Esophagus (tissue), 2 donors: ENCODE measurements at regions not wholly inside any gene's neighbourhood (a gene's known extent, or its start where the extent isn't known, plus 50 kb on each side); places are given as distances from the start of the nearest gene placed in this dataset.

ENCODE experiments used
- H3K27ac ChIP-seq, 2 donors: one replicate each; pipeline ENCODE4 v1.5.1; 2013; ENCODE audit warnings: low read depth in 2 of 2, mild to moderate bottlenecking in 2 of 2, inconsistent platforms in 1 of 2, low read length in 1 of 2, moderate library complexity in 1 of 2
- H3K27me3 ChIP-seq, 2 donors: one replicate each; pipeline ENCODE4 v1.6.1; 2013; ENCODE audit warnings: low read length in 2 of 2, control low read depth in 1 of 2, mild to moderate bottlenecking in 1 of 2; ENCODE audit not compliant: insufficient read depth in 2 of 2, control insufficient read depth in 1 of 2
- H3K36me3 ChIP-seq, 2 donors: one replicate each; pipeline ENCODE4 v1.6.1; 2013; ENCODE audit warnings: low read length in 1 of 2; ENCODE audit not compliant: control insufficient read depth in 2 of 2, insufficient read depth in 2 of 2
- H3K4me1 ChIP-seq, 2 donors: one replicate each; pipeline ENCODE4 v1.6.1; 2013; ENCODE audit warnings: low read length in 1 of 2; ENCODE audit not compliant: control insufficient read depth in 2 of 2, insufficient read depth in 2 of 2
- H3K4me3 ChIP-seq, 2 donors: one replicate each; pipeline ENCODE4 v1.5.1; 2013; ENCODE audit warnings: low read length in 2 of 2, mild to moderate bottlenecking in 2 of 2, low read depth in 1 of 2, moderate library complexity in 1 of 2
- H3K9me3 ChIP-seq, 2 donors: one replicate each; pipeline ENCODE4 v1.6.1; 2013; ENCODE audit warnings: mild to moderate bottlenecking in 2 of 2, low read depth in 1 of 2, low read length in 1 of 2, moderate library complexity in 1 of 2; ENCODE audit not compliant: control insufficient read depth in 2 of 2, insufficient read depth in 1 of 2
- WGBS, 2 donors: extraction: QIAGEN DNeasy Blood & Tissue Kit; methylation state at CpG; one replicate each; pipeline ENCODE4 v1.1.7; 2013; 5-methylcytosine and 5-hydroxymethylcytosine counted together
- donor health status: healthy with polysubstance abuse.
- donor health status: Bipolar disorder and iron deficiency.

GRCh38 chr16:65418435-65418834 lies 296.6 kb upstream of the CDH11 start:
- H3K27me3 ChIP-seq, result no peaks in the 10 kb centered on the region
- H3K36me3 ChIP-seq, result no peaks in the 10 kb centered on the region
- H3K9me3 ChIP-seq, result peaks cover 3 to 6% of the 10 kb centered on the region in 2 donors
- 85 to 86% methylated on average over 6 of the region's 6 CpGs for WGBS, 2 donors
- H3K4me1 ChIP-seq, result no peaks in the 10 kb centered on the region
- H3K4me3 ChIP-seq, result no peak overlapping the region
- no peak overlapping the region for H3K27ac ChIP-seq

DNA sequence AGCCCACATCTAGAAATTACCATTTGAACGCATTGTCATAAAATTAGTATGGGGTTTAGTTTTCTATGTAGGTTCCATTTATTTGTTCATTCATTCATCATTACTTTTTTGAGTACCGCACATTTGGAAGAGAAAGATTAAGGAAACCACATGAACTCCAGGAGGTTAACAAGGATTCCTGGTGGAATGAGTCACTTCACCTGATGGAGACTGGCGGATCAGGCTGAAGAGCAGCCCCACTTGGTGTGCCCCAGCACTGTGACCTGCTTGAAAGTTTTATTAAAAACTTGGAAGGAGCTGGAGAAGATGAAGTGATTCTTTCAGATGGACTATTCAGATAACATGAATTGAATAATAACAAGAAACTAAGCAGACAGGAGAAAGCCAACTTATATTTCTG lies 293.6 kb upstream of the CDH11 start:
- H3K9me3 ChIP-seq, result peaks cover 3 to 6% of the 10 kb centered on the region in 2 donors
- no peaks in the 10 kb centered on the region for H3K4me1 ChIP-seq
- H3K27ac ChIP-seq, result no peak overlapping the region
- no peak overlapping the region for H3K4me3 ChIP-seq
- 81 to 94% methylated on average over 3 of the region's 3 CpGs for WGBS, 2 donors
- H3K36me3 ChIP-seq, result no peaks in the 10 kb centered on the region
- no peaks in the 10 kb centered on the region for H3K27me3 ChIP-seq

- Histone ChIP-seq H3K4me1 (no peaks in the 10 kb centered on the region), H3K27ac (no peak overlapping the region), H3K9me3 (peaks cover 0 to 4% of the 10 kb centered on the region in 2 donors), H3K4me3 (no peak overlapping the region), H3K36me3 (no peaks in the 10 kb centered on the region), H3K27me3 (no peaks in the 10 kb centered on the region)
- 71 to 77% methylated on average over 7 of the region's 7 CpGs for WGBS, 2 donors
Measured at GRCh38 chr16:65414284-65414984, 292.6 kb upstream of the CDH11 start.

GRCh38 chr16:65413861-65414260 lies 292.0 kb upstream of the CDH11 start:
- no peak overlapping the region for H3K4me3 ChIP-seq
- no peaks in the 10 kb centered on the region for H3K27me3 ChIP-seq
- WGBS, 2 donors, result 89 to 93% methylated on average over 2 of the region's 2 CpGs
- H3K36me3 ChIP-seq, result no peaks in the 10 kb centered on the region
- H3K4me1 ChIP-seq, result no peaks in the 10 kb centered on the region
- H3K27ac ChIP-seq, result no peak overlapping the region
- H3K9me3 ChIP-seq, result peaks cover 0 to under 1% of the 10 kb centered on the region in 2 donors

DNA sequence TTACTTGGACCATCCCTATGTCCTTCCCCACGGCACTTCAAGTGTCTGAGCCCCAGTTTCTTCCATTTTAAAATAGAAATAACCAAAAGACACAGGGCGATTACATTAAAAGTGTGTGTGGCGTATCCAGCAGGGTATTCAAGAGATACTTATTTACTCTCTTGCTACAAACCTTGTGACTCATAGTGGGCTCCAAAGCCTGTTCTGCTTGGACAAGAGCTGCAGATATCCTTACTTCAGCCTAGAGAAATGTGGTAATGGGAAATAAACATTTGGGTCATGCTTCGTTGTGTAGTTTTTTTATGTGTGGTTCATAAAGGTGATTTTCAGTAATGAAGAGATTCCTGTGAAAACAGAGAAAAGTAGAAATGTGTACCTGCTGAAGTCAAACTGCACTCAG lies 288.9 kb upstream of the CDH11 start:
- H3K4me1 ChIP-seq, result no peaks in the 10 kb centered on the region
- no peaks in the 10 kb centered on the region for H3K9me3 ChIP-seq
- H3K36me3 ChIP-seq, result no peaks in the 10 kb centered on the region
- no peak overlapping the region for H3K4me3 ChIP-seq
- 75 to 79% methylated on average over 4 of the region's 4 CpGs for WGBS, 2 donors
- H3K27me3 ChIP-seq, result no peaks in the 10 kb centered on the region
- no peak overlapping the region for H3K27ac ChIP-seq

DNA sequence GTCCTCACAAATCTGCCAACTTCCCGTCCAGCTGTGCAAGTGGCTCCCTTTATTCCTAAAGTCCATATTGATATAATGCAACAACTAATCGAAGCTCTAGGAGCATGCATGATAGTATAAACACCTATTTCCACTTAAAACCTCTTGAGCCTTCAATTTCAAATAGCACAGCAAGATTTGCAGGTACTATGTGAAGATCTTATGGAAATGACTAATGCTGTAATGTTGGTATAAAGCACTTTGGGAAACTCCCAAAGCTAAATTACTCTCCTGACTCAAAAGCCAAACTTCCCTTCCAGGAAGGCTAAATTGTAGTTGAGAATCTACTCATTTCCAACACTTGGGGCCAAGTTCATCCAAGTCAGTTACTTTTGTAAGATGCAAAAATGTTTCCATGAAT lies 287.6 kb upstream of the CDH11 start:
- Histone ChIP-seq H3K4me1 (no peaks in the 10 kb centered on the region), H3K27me3 (no peaks in the 10 kb centered on the region), H3K9me3 (no peaks in the 10 kb centered on the region), H3K36me3 (no peaks in the 10 kb centered on the region), H3K4me3 (no peak overlapping the region), H3K27ac (no peak overlapping the region)
- 70 to 71% methylated on average over 2 of the region's 2 CpGs for WGBS, 2 donors

DNA sequence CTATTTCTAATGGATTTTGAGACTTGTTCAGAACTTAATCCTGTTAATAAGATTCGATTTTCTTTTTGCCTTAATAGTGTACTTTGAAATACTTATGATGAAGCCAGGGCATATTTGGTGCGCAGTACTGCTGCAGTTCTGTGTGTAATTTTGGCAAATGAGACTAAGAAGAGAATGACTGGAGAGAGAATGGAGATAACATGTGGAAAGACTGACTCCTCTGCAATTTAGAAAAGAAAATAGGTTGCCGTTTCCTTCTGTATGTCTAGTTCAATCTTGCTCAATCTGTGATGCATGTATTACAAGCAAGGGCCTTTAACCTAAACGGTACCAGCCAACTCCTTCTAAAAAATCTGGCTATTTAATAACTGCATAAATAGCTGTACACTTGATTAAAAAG lies 285.1 kb upstream of the CDH11 start:
- 52 to 62% methylated on average over 4 of the region's 4 CpGs for WGBS, 2 donors
- Histone ChIP-seq H3K27ac (no peak overlapping the region), H3K27me3 (no peaks in the 10 kb centered on the region), H3K36me3 (no peaks in the 10 kb centered on the region), H3K4me3 (no peak overlapping the region), H3K9me3 (no peaks in the 10 kb centered on the region), H3K4me1 (no peaks in the 10 kb centered on the region)

GRCh38 chr16:65406116-65406515 lies 284.3 kb upstream of the CDH11 start:
- Histone ChIP-seq H3K27ac (no peak overlapping the region), H3K9me3 (no peaks in the 10 kb centered on the region), H3K36me3 (no peaks in the 10 kb centered on the region), H3K4me1 (no peaks in the 10 kb centered on the region), H3K4me3 (no peak overlapping the region), H3K27me3 (no peaks in the 10 kb centered on the region)
- WGBS, 2 donors, result 63 to 81% methylated on average over 4 of the region's 4 CpGs

DNA sequence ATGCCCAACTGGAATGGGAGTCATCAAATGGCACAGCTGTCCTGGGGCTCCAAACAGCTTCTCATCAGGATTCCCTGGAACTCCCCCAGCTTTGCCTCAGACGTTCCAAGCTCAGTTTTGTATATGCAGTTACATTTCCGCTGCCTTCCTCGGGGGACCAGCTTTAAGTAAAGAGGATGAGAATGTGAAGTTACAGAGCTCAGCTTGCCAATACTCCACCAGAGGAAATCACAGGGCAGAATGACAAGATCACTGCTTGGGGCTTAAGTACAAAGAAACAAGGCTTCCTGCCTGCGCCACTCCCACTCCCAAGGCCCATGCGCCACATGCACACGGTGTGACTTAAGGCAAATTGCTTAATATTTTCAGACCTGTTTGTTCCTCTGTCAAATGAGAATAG lies 272.4 kb upstream of the CDH11 start:
- WGBS, 2 donors, result 69 to 76% methylated on average over 6 of the region's 6 CpGs
- H3K4me3 ChIP-seq, result no peak overlapping the region

GRCh38 chr16:65392806-65393565 lies 271.1 kb upstream of the CDH11 start:
- H3K9me3 ChIP-seq, result peaks cover 0 to 2% of the 10 kb centered on the region in 2 donors
- H3K27ac ChIP-seq, result no peak overlapping the region
- H3K27me3 ChIP-seq, result no peaks in the 10 kb centered on the region
- WGBS, 2 donors, result 66 to 67% methylated on average over 13 of the region's 13 CpGs
- H3K4me1 ChIP-seq, result no peaks in the 10 kb centered on the region
- no peak overlapping the region for H3K4me3 ChIP-seq
- H3K36me3 ChIP-seq, result no peaks in the 10 kb centered on the region

More for the DNA sequence above, 272.4 kb upstream of the CDH11 start:
- Histone ChIP-seq H3K36me3 (no peaks in the 10 kb centered on the region), H3K27ac (no peak overlapping the region), H3K4me1 (no peaks in the 10 kb centered on the region), H3K9me3 (no peaks in the 10 kb centered on the region), H3K27me3 (no peaks in the 10 kb centered on the region)
